HepG2 (cell line): ENCODE measurements at regions not wholly inside any gene's neighbourhood (a gene's known extent, or its start where the extent isn't known, plus 50 kb on each side); places are given as distances from the start of the nearest gene placed in this dataset.

Source experiments
- CTCF ChIP-seq: sonication (generic); formaldehyde crosslinking; IDR thresholded peaks from 2 replicates; pipeline ENCODE4 v1.5.0; 2020; ENCODE audit warnings: mild to moderate bottlenecking, missing genetic modification reagents, moderate library complexity
- HNRNPK ChIP-seq: fragments of 200-400 bp; formaldehyde crosslinking; IDR thresholded peaks from 2 replicates; pipeline ENCODE4 v1.6.1; 2018; ENCODE audit warnings: low read length, low read depth, moderate library complexity, mild to moderate bottlenecking; ENCODE audit not compliant: poor library complexity, severe bottlenecking
- SIN3A ChIP-seq: IDR thresholded peaks from 2 replicates; pipeline ENCODE4 v1.6.1; 2011; ENCODE audit warnings: low read depth, mild to moderate bottlenecking, control low read depth, low read length, borderline replicate concordance
- ZBTB2 ChIP-seq: sonication (generic); formaldehyde crosslinking; IDR thresholded peaks from 2 replicates; pipeline ENCODE4 v1.8.0; 2022; ENCODE audit warnings: low read depth, missing genetic modification reagents
- ZNF263 ChIP-seq: sonication (generic); formaldehyde crosslinking; IDR thresholded peaks from 2 replicates; pipeline ENCODE4 v1.4.0; 2020; ENCODE audit warnings: missing genetic modification reagents

- no peak for TF ChIP-seq SIN3A
- TF ChIP-seq HNRNPK = no peak
- TF ChIP-seq ZBTB2 (CRISPR knock-in tag) = no peak
- no peak for TF ChIP-seq ZNF263 (CRISPR knock-in tag)
- no peak for TF ChIP-seq CTCF (CRISPR knock-in tag)
Observed at GRCh38 chr1:222920169-222920568, 105.3 kb downstream of the DISP1 start.
